ENCODE measurements at regions not wholly inside any gene's neighbourhood (a gene's known extent, or its start where the extent isn't known, plus 50 kb on each side); places are given as distances from the start of the nearest gene placed in this dataset.
"Not testable (repeated sequence)": the region's sequence is repeated elsewhere in the genome, so short reads cannot be mapped to it uniquely, and the experiment has no call there.

DNA sequence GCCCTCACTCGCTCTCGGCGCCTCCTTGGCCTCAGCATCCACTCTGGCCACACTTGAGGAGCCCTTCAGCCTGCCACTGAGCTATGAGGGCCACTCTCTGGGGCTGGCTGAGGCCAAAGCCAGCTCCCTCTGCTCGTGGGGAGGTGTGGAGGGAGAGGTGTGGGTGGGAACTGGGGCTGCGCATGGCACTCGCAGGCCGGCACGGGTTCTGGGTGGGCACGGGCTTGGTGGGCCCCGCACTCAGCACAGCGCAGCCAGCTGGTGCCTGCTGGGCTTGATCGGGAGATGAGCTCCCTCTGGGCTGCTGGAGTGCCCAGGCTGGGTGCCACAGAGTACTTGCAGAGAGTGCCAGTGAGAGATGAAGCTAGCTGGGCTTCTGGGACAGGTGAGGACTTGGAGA is 875.5 kb downstream of the XPNPEP1 start:
- DNase-seq (ENCODE audit: low read depth in 1 of 2, low spot score in 1 of 2), result no peak
- H3K4me3 ChIP-seq, result no peak overlapping the region
- H3K27ac ChIP-seq, result no peak overlapping the region
- no peaks in the 10 kb centered on the region for H3K9me3 ChIP-seq (ENCODE audit: low read depth)
- H3K4me1 ChIP-seq (ENCODE audit: low read depth), result no peaks in the 10 kb centered on the region
- no peaks in the 10 kb centered on the region for H3K27me3 ChIP-seq
- H3K36me3 ChIP-seq, result no peaks in the 10 kb centered on the region
- TF ChIP-seq, protein P1, sequence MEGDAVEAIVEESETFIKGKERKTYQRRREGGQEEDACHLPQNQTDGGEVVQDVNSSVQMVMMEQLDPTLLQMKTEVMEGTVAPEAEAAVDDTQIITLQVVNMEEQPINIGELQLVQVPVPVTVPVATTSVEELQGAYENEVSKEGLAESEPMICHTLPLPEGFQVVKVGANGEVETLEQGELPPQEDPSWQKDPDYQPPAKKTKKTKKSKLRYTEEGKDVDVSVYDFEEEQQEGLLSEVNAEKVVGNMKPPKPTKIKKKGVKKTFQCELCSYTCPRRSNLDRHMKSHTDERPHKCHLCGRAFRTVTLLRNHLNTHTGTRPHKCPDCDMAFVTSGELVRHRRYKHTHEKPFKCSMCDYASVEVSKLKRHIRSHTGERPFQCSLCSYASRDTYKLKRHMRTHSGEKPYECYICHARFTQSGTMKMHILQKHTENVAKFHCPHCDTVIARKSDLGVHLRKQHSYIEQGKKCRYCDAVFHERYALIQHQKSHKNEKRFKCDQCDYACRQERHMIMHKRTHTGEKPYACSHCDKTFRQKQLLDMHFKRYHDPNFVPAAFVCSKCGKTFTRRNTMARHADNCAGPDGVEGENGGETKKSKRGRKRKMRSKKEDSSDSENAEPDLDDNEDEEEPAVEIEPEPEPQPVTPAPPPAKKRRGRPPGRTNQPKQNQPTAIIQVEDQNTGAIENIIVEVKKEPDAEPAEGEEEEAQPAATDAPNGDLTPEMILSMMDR (IDR thresholded peaks at IDR 0.05; ENCODE audit: low read depth, low read length), result no peak

DNA sequence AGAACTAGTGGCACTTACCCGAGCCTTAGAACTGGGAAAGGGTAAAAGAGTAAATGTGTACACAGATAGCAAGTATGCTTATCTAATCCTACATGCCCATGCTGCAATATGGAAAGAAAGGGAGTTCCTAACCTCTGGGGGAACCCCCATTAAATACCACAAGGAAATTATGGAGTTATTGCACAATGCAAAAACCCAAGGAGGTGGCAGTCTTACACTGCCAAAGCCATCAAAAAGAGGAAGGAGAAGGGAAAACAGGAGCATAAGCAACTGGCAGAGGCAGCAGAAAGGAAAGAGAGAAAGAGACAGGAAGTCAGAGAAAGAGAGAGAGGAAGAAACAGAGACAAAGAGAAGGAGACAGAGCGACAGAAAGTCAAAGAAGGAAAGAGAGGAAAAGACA is 876.9 kb downstream of the XPNPEP1 start:
- not testable (repeated sequence) for H3K4me1 ChIP-seq (ENCODE audit: low read depth); H3K9me3 ChIP-seq (ENCODE audit: low read depth); H3K4me3 ChIP-seq; H3K36me3 ChIP-seq; DNase-seq (ENCODE audit: low read depth in 1 of 2, low spot score in 1 of 2); H3K27me3 ChIP-seq; H3K27ac ChIP-seq

DNA sequence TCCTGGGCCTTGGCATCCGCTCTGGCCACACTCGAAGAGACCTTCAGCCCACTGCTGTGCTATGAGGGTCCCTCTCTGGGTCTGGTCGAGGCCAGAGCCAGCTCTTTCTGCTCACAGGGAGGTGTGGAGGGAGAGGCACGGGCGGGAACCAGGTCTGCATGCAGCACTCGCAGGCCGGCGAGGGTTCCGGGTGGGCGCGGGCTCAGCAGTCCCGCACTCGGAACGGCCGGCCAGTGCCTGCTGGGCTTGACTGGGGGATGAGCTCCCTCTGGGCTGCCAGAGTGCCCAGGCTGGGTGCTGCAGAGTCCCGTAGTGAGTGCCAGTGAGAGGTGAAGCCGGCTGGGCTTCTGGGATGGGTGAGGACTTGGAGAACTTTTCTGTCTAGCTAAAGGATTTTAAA is 882.7 kb downstream of the XPNPEP1 start:
- no peaks in the 10 kb centered on the region for H3K9me3 ChIP-seq (ENCODE audit: low read depth)
- H3K4me3 ChIP-seq, result no peak overlapping the region
- H3K36me3 ChIP-seq, result no peaks in the 10 kb centered on the region
- no peak for DNase-seq (ENCODE audit: low read depth in 1 of 2, low spot score in 1 of 2)
- no peaks in the 10 kb centered on the region for H3K27me3 ChIP-seq
- TF ChIP-seq, protein P1 (IDR thresholded peaks at IDR 0.05; ENCODE audit: low read depth, low read length), result no peak
- no peaks in the 10 kb centered on the region for H3K4me1 ChIP-seq (ENCODE audit: low read depth)
- H3K27ac ChIP-seq, result no peak overlapping the region

DNA sequence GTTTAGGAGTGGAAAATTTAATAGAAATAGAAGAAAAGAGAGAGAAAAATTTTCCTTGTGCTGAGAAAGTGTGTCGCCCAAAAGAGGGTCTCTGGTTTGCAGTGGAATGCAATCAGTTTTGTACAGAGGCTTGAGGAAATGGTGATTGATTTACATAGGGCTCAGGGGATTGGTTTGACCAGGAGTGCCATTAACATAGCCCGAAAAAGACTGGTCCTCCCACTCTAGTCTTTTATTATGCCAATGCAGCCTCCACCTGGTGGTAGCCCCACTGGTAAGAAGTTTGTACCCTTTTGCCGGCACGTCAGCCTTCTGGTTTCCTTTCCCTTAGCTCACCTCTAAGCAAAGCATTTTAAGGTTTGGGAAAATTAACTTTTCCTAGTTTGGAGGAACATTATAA is 885.3 kb downstream of the XPNPEP1 start:
- Histone ChIP-seq H3K27me3 (no peaks in the 10 kb centered on the region), H3K4me3 (no peak overlapping the region), H3K4me1 (ENCODE audit: low read depth) (no peaks in the 10 kb centered on the region), H3K9me3 (ENCODE audit: low read depth) (no peaks in the 10 kb centered on the region), H3K27ac (no peak overlapping the region), H3K36me3 (no peaks in the 10 kb centered on the region)
- TF ChIP-seq, protein P1 (IDR thresholded peaks at IDR 0.05; ENCODE audit: low read depth, low read length), result no peak
- no peak for DNase-seq (ENCODE audit: low read depth in 1 of 2, low spot score in 1 of 2)

DNA sequence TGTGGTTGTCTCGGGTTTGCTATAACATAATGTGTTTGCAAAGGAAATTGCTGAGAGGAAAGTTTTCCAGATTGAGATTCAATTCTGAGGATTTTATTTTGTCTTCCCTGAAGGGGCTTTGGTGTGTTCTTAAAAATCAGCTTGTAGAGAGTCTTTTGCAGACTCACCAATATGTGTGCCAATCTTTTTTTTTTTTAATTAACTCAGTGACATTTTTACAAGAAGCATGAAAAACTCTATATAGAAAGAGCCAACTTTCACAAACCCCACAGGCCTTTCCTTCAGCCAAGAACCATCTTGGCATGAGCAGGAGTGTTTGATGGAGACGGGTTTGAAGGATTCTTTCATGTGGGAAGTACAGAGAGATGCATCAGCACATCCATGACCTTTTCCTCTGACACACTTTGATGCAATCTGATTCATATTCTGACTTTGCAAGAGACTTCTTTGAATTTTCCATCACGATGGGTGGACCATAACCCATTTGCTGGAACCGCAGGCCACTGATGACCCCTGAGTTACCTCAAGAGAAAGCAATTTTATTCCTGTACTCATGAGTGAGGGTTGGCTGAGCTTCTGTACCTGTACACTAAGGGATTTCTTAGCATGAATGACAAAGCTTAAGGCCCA is 892.6 kb downstream of the XPNPEP1 start:
- Histone ChIP-seq H3K27ac (no peak overlapping the region), H3K36me3 (no peaks in the 10 kb centered on the region), H3K9me3 (ENCODE audit: low read depth) (no peaks in the 10 kb centered on the region), H3K27me3 (no peaks in the 10 kb centered on the region), H3K4me3 (no peak overlapping the region), H3K4me1 (ENCODE audit: low read depth) (no peaks in the 10 kb centered on the region)
- TF ChIP-seq, protein P1 (IDR thresholded peaks at IDR 0.05; ENCODE audit: low read depth, low read length), result no peak
- DNase-seq (ENCODE audit: low read depth in 1 of 2, low spot score in 1 of 2), result no peak

DNA sequence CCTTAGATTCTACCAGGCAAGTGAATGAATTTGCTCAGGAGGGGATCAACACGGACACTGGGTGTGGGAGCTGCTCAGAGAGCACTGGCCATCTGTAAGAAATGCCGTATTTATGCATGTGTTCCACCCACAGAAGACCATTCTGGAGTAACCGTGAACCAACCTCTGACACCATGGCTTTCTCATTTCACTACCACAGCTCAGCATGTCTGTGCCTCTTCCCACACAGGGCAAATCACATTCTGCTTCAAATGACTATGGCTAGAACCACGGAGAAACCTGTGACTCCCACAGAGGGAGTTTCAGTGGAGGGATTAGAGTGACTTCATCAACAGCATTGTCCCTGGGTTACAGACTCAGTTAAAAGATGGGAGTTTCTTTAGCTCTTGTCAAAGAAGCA is 893.4 kb downstream of the XPNPEP1 start:
- DNase-seq (ENCODE audit: low read depth in 1 of 2, low spot score in 1 of 2), result no peak
- Histone ChIP-seq H3K27me3 (no peaks in the 10 kb centered on the region), H3K4me1 (ENCODE audit: low read depth) (no peaks in the 10 kb centered on the region), H3K4me3 (no peak overlapping the region), H3K36me3 (no peaks in the 10 kb centered on the region), H3K9me3 (ENCODE audit: low read depth) (no peaks in the 10 kb centered on the region), H3K27ac (no peak overlapping the region)
- TF ChIP-seq, protein P1 (IDR thresholded peaks at IDR 0.05; ENCODE audit: low read depth, low read length), result no peak
